Brain microvascular endothelial cell (primary cell): ENCODE measurements at regions not wholly inside any gene's neighbourhood (a gene's known extent, or its start where the extent isn't known, plus 50 kb on each side); places are given as distances from the start of the nearest gene placed in this dataset.
A peak's percentile ranks its signal among the peaks of the same experiment; 100 is the strongest.

Experiments
- DNase-seq: peaks from one replicate; pipeline ENCODE4 v3.0.0-alpha.2; 2020
- H3K27ac ChIP-seq: fragments of 250-450 bp; sonication (Bioruptor Pico); 2 replicates; pipeline ENCODE4 v1.5.1; 2020; ENCODE audit warnings: mild to moderate bottlenecking, moderate library complexity
- H3K27me3 ChIP-seq: fragments of 250-450 bp; sonication (Bioruptor Pico); replicated peaks from 2 replicates; pipeline ENCODE4 v1.5.1; 2020; ENCODE audit warnings: mild to moderate bottlenecking
- H3K36me3 ChIP-seq: fragments of 250-450 bp; sonication (Bioruptor Pico); replicated peaks from 2 replicates; pipeline ENCODE4 v1.5.1; 2020; ENCODE audit warnings: mild to moderate bottlenecking
- H3K4me3 ChIP-seq: 2 replicates; pipeline ENCODE4 v1.5.1; 2011; ENCODE audit warnings: low read depth, mild to moderate bottlenecking, control low read depth, low read length, moderate library complexity
- in situ Hi-C: cut with HindIII; loops from 2 replicates; pipeline ENCODE4 v1.10.0; 2017; ENCODE audit warnings: low sequenced_read_pairs, low pct_ligation_motif_present
- TF ChIP-seq, protein P1 (sequence below): IDR thresholded peaks from 2 replicates; pipeline ENCODE4 v1.5.1; 2011; ENCODE audit warnings: low read depth, mild to moderate bottlenecking, moderate library complexity, low read length, control low read depth, inconsistent platforms; ENCODE audit errors: missing control alignments

GRCh38 chr14:70269582-70269981 is 80.8 kb upstream of the SLC8A3 start:
- H3K27ac ChIP-seq = no peak overlapping the region
- in situ Hi-C loops = no loop called here
- DNase-seq = no peak
- TF ChIP-seq, protein P1, sequence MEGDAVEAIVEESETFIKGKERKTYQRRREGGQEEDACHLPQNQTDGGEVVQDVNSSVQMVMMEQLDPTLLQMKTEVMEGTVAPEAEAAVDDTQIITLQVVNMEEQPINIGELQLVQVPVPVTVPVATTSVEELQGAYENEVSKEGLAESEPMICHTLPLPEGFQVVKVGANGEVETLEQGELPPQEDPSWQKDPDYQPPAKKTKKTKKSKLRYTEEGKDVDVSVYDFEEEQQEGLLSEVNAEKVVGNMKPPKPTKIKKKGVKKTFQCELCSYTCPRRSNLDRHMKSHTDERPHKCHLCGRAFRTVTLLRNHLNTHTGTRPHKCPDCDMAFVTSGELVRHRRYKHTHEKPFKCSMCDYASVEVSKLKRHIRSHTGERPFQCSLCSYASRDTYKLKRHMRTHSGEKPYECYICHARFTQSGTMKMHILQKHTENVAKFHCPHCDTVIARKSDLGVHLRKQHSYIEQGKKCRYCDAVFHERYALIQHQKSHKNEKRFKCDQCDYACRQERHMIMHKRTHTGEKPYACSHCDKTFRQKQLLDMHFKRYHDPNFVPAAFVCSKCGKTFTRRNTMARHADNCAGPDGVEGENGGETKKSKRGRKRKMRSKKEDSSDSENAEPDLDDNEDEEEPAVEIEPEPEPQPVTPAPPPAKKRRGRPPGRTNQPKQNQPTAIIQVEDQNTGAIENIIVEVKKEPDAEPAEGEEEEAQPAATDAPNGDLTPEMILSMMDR = no peak
- no peaks in the 10 kb centered on the region for H3K27me3 ChIP-seq
- H3K36me3 ChIP-seq = no peaks in the 10 kb centered on the region
- no peak overlapping the region for H3K4me3 ChIP-seq

DNA sequence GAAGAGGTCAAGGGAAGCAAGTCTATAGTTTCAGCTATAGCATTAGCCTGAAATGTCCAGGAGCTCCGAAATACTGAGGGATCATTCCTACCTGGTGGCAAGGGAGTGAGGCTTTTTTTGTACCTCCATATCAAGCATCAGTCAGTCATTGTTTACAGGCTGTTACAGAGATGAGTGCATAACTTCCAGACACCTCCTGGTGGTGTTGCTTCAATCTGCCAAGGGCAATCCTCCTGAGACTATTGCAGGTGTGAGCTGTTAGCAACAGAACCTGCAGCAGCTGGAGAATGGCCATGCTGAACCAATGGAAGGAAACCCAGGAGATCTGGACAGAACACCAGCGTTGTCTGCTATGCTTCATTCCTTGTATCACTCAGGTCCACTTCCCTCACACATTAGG is 80.0 kb upstream of the SLC8A3 start:
- H3K36me3 ChIP-seq = no peaks in the 10 kb centered on the region
- no peak overlapping the region for H3K27ac ChIP-seq
- in situ Hi-C loops = no loop called here
- no peak for DNase-seq
- no peak overlapping the region for H3K4me3 ChIP-seq
- TF ChIP-seq, protein P1 = no peak
- no peaks in the 10 kb centered on the region for H3K27me3 ChIP-seq

DNA sequence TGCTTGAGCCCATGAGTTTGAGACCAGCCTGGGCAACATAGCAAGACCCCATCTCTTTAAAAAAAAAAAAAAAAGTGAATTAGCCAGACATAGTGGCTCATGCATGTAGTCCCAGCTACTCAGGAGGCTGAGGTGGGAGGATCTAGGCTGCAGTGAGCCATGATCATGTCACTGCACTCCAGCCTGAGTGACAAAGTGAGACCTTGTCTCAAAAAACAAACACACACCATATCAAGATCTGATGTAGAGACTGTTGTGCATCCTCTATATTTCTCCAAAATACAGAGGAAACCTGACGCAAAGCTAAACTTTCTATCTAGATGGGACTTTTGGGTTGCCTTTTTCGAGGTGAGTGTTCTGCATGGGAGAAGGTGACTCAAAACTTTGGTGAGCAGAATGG is 77.4 kb upstream of the SLC8A3 start:
- in situ Hi-C loops = no loop called here
- no peak overlapping the region for H3K27ac ChIP-seq
- DNase-seq = no peak
- TF ChIP-seq, protein P1 = no peak
- no peaks in the 10 kb centered on the region for H3K27me3 ChIP-seq
- no peaks in the 10 kb centered on the region for H3K36me3 ChIP-seq
- H3K4me3 ChIP-seq = no peak overlapping the region

DNA sequence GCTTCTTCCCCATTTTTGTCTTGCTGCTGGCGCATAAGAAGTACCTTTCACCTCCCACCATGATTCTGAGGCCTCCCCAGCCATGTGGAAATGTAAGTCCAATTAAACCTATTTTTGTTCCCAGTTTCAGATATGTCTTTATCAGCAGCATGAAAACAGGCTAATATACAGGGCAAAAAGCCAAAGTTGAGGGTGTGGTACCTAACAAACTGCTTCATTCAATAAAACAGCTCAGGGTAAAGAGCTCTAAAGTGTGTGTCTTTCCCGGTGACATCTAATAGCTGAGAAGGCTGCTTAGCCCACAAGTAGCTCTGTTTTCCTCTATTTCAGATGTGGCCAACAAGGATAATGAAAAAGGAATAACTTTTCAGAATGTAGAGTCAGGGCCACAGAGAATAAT is 76.7 kb upstream of the SLC8A3 start:
- DNase-seq = no peak

DNA sequence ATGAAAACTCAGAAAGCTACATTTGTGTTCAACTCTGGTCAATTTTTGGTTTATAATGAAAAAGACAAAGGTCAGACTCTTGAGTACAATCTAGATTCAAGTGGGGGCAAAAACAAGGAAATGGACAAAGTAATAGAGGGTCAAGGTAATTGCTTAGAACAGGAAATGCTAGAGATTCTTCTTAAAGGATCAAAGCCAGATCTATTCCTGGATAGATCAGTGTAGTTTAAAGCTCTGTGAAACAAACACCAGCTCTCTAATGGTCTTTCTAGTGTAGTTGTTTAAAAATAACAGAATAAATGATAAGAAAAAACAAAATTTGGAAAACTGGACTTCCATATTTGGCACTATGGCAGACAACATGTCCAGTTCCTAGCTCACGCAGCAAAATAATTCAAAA is 70.7 kb upstream of the SLC8A3 start:
- no peaks in the 10 kb centered on the region for H3K36me3 ChIP-seq
- in situ Hi-C loops = no loop called here

More for the DNA sequence above, 76.7 kb upstream of the SLC8A3 start:
- no peak overlapping the region for H3K4me3 ChIP-seq
- no peak overlapping the region for H3K27ac ChIP-seq
- no peaks in the 10 kb centered on the region for H3K36me3 ChIP-seq
- TF ChIP-seq, protein P1 = no peak
- H3K27me3 ChIP-seq = no peaks in the 10 kb centered on the region
- in situ Hi-C loops = no loop called here

DNA sequence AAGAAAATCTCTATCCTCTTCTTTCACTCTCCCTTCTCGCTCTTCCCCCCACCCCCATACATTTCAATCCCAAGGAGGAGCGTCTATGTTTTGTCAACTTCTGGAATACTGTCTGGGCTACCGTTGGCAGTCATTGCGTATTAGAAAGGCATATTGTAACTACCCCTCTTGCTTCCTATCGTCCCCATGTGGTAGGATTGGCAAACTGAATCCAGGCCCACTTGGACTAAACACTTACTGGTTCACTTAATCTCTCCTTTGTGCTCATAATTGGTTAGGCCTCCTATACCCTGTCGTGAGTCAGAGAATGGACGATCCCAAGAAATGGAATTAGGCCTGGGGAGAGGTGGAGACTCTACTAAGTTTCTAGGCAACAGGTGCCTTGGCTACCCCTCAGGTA is 68.8 kb upstream of the SLC8A3 start:
- no peak overlapping the region for H3K4me3 ChIP-seq
- in situ Hi-C loops = no loop called here
- TF ChIP-seq, protein P1 = peak; percentile 24
- no peaks in the 10 kb centered on the region for H3K36me3 ChIP-seq
- H3K27ac ChIP-seq = no peak overlapping the region
- no peak for DNase-seq
- peaks cover 9% of the 10 kb centered on the region for H3K27me3 ChIP-seq

More for the DNA sequence above, 70.7 kb upstream of the SLC8A3 start:
- TF ChIP-seq, protein P1 = no peak
- Histone ChIP-seq H3K4me3 (no peak overlapping the region), H3K27ac (no peak overlapping the region), H3K27me3 (peaks cover 9% of the 10 kb centered on the region)
- DNase-seq = no peak
